GM21786 (cell line): ENCODE measurements at regions not wholly inside any gene's neighbourhood (a gene's known extent, or its start where the extent isn't known, plus 50 kb on each side); places are given as distances from the start of the nearest gene placed in this dataset.
"Not testable (repeated sequence)": the region's sequence is repeated elsewhere in the genome, so short reads cannot be mapped to it uniquely, and the experiment has no call there.

ENCODE experiments used
- ATAC-seq: cut with Tn5 transposase; IDR thresholded peaks from one replicate; pipeline ENCODE4 v1.9.1; 2021; ENCODE audit not compliant: unreplicated experiment

- no peak for ATAC-seq
Observed at GRCh38 chr21:35982717-35983116, 77.6 kb downstream of the SETD4 start.

- ATAC-seq: no peak
Observed at GRCh38 chr21:35981514-35982070, 78.7 kb downstream of the SETD4 start.

- no peak for ATAC-seq
Observed at GRCh38 chr21:35980821-35981220, 79.5 kb downstream of the SETD4 start.

GRCh38 chr21:35977860-35978259 lies 82.5 kb downstream of the SETD4 start:
- not testable (repeated sequence) for ATAC-seq

GRCh38 chr21:35976929-35977328 lies 83.4 kb downstream of the SETD4 start:
- no peak for ATAC-seq

GRCh38 chr21:35976481-35976880 lies 83.8 kb downstream of the SETD4 start:
- no peak for ATAC-seq

- ATAC-seq: no peak
Observed at GRCh38 chr21:35974775-35975174, 85.6 kb downstream of the SETD4 start.

GRCh38 chr21:35971824-35972223 lies 88.5 kb downstream of the SETD4 start:
- no peak for ATAC-seq

GRCh38 chr21:35969281-35969680 lies 91.0 kb downstream of the SETD4 start:
- no peak for ATAC-seq

- no peak for ATAC-seq
Observed at GRCh38 chr21:35968564-35968963, 91.8 kb downstream of the SETD4 start.

- no peak for ATAC-seq
Observed at GRCh38 chr21:35965699-35966098, 94.6 kb downstream of the SETD4 start.

GRCh38 chr21:35963920-35964451 lies 96.3 kb downstream of the SETD4 start:
- no peak for ATAC-seq

- ATAC-seq: no peak
Observed at GRCh38 chr21:35962917-35963316, 97.4 kb downstream of the SETD4 start.

- no peak for ATAC-seq
Observed at GRCh38 chr21:35954066-35954465, 106.3 kb downstream of the SETD4 start.

GRCh38 chr21:35953597-35953996 lies 106.7 kb downstream of the SETD4 start:
- ATAC-seq: no peak

- no peak for ATAC-seq
Observed at GRCh38 chr21:35952651-35953340, 107.5 kb downstream of the SETD4 start.

- ATAC-seq: no peak
Observed at GRCh38 chr21:35948982-35949381, 111.3 kb downstream of the SETD4 start.

- no peak for ATAC-seq
Observed at GRCh38 chr21:35945089-35945671, 115.1 kb downstream of the SETD4 start.

- ATAC-seq: no peak
Observed at GRCh38 chr21:35943752-35944151, 116.6 kb downstream of the SETD4 start.

- no peak for ATAC-seq
Observed at GRCh38 chr21:35942211-35943144, 117.8 kb downstream of the SETD4 start.
